K562 (cell line): ENCODE measurements at regions not wholly inside any gene's neighbourhood (a gene's known extent, or its start where the extent isn't known, plus 50 kb on each side); places are given as distances from the start of the nearest gene placed in this dataset.

ENCODE experiments used
- GABPA ChIP-seq: fragments of 200-800 bp; sonication (Bioruptor generic); conservative IDR thresholded peaks from 2 replicates; pipeline ENCODE4 v1.6.1; 2016; ENCODE audit warnings: low read depth, missing genetic modification characterization, missing compliant biosample characterization
- JUN ChIP-seq, 2 experiments: sonication (generic) in 1 of 2; formaldehyde crosslinking in 1 of 2; IDR thresholded peaks; 2 replicates each; pipeline versions ENCODE4 v1.6.1 to v1.8.0; 2012 to 2022; ENCODE audit warnings: borderline replicate concordance in 2 of 2, mild to moderate bottlenecking in 2 of 2, improper control_type of control experiment in 1 of 2, low read depth in 1 of 2, low read length in 1 of 2, missing genetic modification reagents in 1 of 2
- MTF1 ChIP-seq: fragments of 250-450 bp; sonication (Bioruptor Pico); IDR thresholded peaks from 2 replicates; pipeline ENCODE4 v1.9.0; 2021; ENCODE audit warnings: moderate library complexity, mild to moderate bottlenecking, inconsistent platforms, borderline replicate concordance
- NR2C2 ChIP-seq, 2 experiments: fragments of 200-800 bp in 1 of 2; sonication (Bioruptor generic) in 1 of 2; sonication (generic) in 1 of 2; formaldehyde crosslinking in 1 of 2; IDR thresholded peaks; 2 replicates each; pipeline versions ENCODE4 v1.6.1 to v1.8.0; 2016 to 2022; ENCODE audit warnings: mild to moderate bottlenecking in 1 of 2, missing compliant biosample characterization in 1 of 2, missing genetic modification characterization in 1 of 2, missing genetic modification reagents in 1 of 2
- NRF1 ChIP-seq, 2 experiments: fragments of 450-650 bp; IDR thresholded peaks in 1 of 2; conservative IDR thresholded peaks in 1 of 2; 2 replicates each; pipeline ENCODE4 v1.6.1; 2014; ENCODE audit warnings: mild to moderate bottlenecking in 2 of 2
- RNF2 ChIP-seq: sonication (generic); IDR thresholded peaks from 2 replicates; pipeline ENCODE4 v1.6.1; 2016
- SMARCC2 ChIP-seq: fragments of 450-650 bp; IDR thresholded peaks from 2 replicates; pipeline ENCODE4 v1.6.1; 2017; ENCODE audit warnings: antibody characterized with exemption, moderate library complexity, mild to moderate bottlenecking, low read depth
- SOX6 ChIP-seq: fragments of 450-650 bp; IDR thresholded peaks from 2 replicates; pipeline ENCODE4 v1.6.1; 2014; ENCODE audit warnings: mild to moderate bottlenecking
- TEAD2 ChIP-seq: fragments of 450-650 bp; IDR thresholded peaks from 2 replicates; pipeline ENCODE4 v1.6.1; 2016; ENCODE audit warnings: missing genetic modification characterization, control low read depth, missing compliant biosample characterization
- TF ChIP-seq, protein P1 (sequence below): fragments of 250-450 bp; sonication (Bioruptor Pico); IDR thresholded peaks from 2 replicates; pipeline ENCODE4 v1.4.0; 2020; ENCODE audit warnings: mild to moderate bottlenecking
- TF ChIP-seq, protein P2 (sequence below): fragments of 250-450 bp; sonication (Bioruptor Pico); IDR thresholded peaks from 2 replicates; pipeline ENCODE4 v1.8.0; 2021; ENCODE audit warnings: borderline replicate concordance, mild to moderate bottlenecking, moderate library complexity; ENCODE audit not compliant: poor library complexity, severe bottlenecking
- TF ChIP-seq, protein P3 (sequence below), 2 experiments: fragments of 450-650 bp; IDR thresholded peaks; 2 replicates each; pipeline ENCODE4 v1.6.1; 2016; ENCODE audit warnings: mild to moderate bottlenecking in 2 of 2, borderline replicate concordance in 1 of 2, low read depth in 1 of 2, moderate library complexity in 1 of 2

DNA sequence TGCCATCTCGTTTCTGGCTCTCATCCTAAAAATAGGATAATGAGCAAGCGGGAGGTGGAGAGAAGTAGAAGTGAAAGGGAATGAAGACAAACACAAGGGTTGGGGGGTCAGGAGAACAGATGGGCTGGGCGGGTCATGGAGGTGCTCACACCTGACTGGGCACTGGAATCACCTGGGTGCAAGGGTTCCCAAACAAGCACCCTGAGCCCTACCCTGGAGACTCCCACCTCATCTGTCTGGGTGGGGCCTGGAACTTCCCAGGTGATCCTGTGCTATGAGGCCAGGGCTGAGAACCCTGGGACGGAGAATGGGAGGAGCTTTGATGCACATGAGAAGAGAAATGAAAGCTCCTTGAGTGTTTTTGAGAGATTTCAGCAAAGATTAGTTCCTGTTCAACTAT, 223.6 kb downstream of the ANKRD60 start:
- TF ChIP-seq, protein P1, sequence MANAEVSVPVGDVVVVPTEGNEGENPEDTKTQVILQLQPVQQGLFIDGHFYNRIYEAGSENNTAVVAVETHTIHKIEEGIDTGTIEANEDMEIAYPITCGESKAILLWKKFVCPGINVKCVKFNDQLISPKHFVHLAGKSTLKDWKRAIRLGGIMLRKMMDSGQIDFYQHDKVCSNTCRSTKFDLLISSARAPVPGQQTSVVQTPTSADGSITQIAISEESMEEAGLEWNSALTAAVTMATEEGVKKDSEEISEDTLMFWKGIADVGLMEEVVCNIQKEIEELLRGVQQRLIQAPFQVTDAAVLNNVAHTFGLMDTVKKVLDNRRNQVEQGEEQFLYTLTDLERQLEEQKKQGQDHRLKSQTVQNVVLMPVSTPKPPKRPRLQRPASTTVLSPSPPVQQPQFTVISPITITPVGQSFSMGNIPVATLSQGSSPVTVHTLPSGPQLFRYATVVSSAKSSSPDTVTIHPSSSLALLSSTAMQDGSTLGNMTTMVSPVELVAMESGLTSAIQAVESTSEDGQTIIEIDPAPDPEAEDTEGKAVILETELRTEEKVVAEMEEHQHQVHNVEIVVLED (CRISPR knock-in tag): no peak
- no peak for TF ChIP-seq NRF1 (conservative IDR thresholded peaks at IDR 0.05 in 1 of 2, IDR thresholded peaks at IDR 0.05 in 1 of 2)
- no peak for TF ChIP-seq SOX6
- no peak for TF ChIP-seq JUN (IDR thresholded peaks at IDR 0.05; ENCODE audit: borderline replicate concordance, low read depth, low read length)
- no peak for TF ChIP-seq JUN (CRISPR knock-in tag; IDR thresholded peaks at IDR 0.05; ENCODE audit: borderline replicate concordance)
- no peak for TF ChIP-seq GABPA (tag)
- TF ChIP-seq MTF1 (CRISPR knock-in tag): no peak
- TF ChIP-seq NR2C2 (CRISPR knock-in tag; IDR thresholded peaks at IDR 0.05): no peak
- TF ChIP-seq NR2C2 (tag; IDR thresholded peaks at IDR 0.05): no peak
- no peak for TF ChIP-seq RNF2
- TF ChIP-seq, protein P2, sequence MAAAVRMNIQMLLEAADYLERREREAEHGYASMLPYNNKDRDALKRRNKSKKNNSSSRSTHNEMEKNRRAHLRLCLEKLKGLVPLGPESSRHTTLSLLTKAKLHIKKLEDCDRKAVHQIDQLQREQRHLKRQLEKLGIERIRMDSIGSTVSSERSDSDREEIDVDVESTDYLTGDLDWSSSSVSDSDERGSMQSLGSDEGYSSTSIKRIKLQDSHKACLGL (CRISPR knock-in tag): no peak
- TF ChIP-seq, protein P3, sequence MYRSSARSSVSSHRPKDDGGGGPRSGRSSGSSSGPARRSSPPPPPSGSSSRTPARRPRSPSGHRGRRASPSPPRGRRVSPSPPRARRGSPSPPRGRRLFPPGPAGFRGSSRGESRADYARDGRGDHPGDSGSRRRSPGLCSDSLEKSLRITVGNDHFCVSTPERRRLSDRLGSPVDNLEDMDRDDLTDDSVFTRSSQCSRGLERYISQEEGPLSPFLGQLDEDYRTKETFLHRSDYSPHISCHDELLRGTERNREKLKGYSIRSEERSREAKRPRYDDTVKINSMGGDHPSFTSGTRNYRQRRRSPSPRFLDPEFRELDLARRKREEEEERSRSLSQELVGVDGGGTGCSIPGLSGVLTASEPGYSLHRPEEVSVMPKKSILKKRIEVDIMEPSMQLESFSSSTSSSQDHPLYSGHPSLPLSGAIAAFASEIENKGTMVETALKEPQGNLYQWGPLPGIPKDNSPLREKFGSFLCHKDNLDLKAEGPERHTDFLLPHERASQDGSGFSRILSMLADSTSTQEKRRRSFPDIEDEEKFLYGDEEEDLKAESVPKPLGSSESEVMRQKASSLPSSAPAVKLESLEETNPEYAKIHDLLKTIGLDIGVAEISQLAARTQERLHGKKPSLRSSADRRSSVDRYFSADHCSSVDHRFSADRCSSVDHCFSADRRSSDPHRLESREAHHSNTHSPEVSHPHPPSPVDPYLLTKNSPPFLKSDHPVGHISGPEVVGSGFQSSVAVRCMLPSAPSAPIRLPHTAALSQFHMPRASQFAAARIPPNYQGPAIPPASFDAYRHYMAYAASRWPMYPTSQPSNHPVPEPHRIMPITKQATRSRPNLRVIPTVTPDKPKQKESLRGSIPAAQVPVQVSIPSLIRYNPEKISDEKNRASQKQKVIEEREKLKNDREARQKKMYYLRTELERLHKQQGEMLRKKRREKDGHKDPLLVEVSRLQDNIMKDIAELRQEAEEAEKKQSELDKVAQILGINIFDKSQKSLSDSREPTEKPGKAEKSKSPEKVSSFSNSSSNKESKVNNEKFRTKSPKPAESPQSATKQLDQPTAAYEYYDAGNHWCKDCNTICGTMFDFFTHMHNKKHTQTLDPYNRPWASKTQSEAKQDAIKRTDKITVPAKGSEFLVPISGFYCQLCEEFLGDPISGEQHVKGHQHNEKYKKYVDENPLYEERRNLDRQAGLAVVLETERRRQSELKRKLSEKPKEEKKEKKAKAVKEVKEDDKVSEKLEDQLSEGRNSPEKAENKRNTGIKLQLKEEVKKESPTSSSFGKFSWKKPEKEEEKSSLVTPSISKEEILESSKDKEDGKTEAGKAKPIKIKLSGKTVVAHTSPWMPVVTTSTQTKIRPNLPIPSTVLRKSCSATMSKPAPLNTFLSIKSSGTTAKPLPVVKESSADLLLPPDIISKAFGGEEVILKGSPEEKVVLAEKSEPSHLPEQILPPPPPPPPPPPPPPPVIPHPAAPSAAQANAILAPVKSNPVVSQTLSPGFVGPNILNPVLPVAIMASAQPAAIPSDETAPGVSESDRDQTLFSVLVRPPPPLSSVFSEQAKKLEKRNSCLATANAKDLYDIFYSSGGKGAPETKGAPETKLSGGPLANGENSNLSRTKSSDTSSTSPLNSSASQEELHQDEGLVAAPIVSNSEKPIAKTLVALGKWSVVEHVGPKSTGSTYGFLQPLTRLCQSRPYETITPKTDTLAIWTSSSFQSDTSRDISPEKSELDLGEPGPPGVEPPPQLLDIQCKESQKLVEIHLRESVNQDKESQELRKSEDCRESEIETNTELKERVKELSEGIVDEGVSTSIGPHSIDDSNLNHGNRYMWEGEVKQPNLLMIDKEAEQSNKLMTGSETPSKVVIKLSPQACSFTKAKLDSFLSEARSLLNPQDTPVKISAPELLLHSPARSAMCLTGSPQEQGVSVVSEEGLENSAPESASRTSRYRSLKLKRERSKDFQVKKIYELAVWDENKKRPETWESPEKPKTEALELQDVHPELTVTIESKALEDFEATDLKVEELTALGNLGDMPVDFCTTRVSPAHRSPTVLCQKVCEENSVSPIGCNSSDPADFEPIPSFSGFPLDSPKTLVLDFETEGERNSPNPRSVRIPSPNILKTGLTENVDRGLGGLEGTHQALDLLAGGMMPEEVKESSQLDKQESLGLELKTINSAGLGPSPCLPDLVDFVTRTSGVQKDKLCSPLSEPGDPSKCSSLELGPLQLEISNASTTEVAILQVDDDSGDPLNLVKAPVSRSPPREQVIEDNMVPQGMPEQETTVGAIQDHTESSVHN (IDR thresholded peaks at IDR 0.05; ENCODE audit: borderline replicate concordance in 1 of 2, low read depth in 1 of 2): no peak
- no peak for TF ChIP-seq TEAD2
- no peak for TF ChIP-seq SMARCC2
